SK-N-SH (cell line): ENCODE measurements at regions not wholly inside any gene's neighbourhood (a gene's known extent, or its start where the extent isn't known, plus 50 kb on each side); places are given as distances from the start of the nearest gene placed in this dataset.

Experiments used
- CTCF ChIP-seq: fragments of 200-600 bp; sonication (generic); IDR thresholded peaks from 2 replicates; pipeline ENCODE4 v1.6.1; 2017; ENCODE audit warnings: antibody characterized with exemption, mild to moderate bottlenecking, moderate library complexity
- EP300 ChIP-seq, 2 experiments: IDR thresholded peaks; 2 replicates each; pipeline versions ENCODE4 v1.4.0 to v1.6.1; 2012; ENCODE audit warnings: borderline replicate concordance in 1 of 2, low read depth in 1 of 2, low read length in 1 of 2
- POLR2AphosphoS5 ChIP-seq: IDR thresholded peaks from 2 replicates; pipeline ENCODE4 v1.6.1; 2012; ENCODE audit warnings: low read depth, low read length
- REST ChIP-seq: IDR thresholded peaks from 2 replicates; pipeline ENCODE4 v1.6.1; 2012; ENCODE audit warnings: mild to moderate bottlenecking, low read depth, low read length, moderate library complexity
- SMC3 ChIP-seq: IDR thresholded peaks from 2 replicates; pipeline ENCODE4 v1.6.1; 2012; ENCODE audit warnings: low read depth, low read length, improper control_type of control experiment
- USF2 ChIP-seq: fragments of 150-350 bp; IDR thresholded peaks from 2 replicates; pipeline ENCODE4 v1.6.1; 2017; ENCODE audit warnings: antibody characterized with exemption, low read length, low read depth, borderline replicate concordance
- YY1 ChIP-seq: IDR thresholded peaks from 2 replicates; pipeline ENCODE4 v1.4.0; 2012; ENCODE audit warnings: low read depth, mild to moderate bottlenecking

GRCh38 chr5:79849486-79850315 is 141.4 kb downstream of the MTX3 start:
- no peak for TF ChIP-seq SMC3
- TF ChIP-seq YY1, result no peak
- no peak for TF ChIP-seq CTCF
- TF ChIP-seq REST, result no peak
- TF ChIP-seq POLR2AphosphoS5, result no peak
- TF ChIP-seq EP300 (IDR thresholded peaks at IDR 0.05; ENCODE audit: borderline replicate concordance in 1 of 2, low read depth in 1 of 2, low read length in 1 of 2), result no peak
- TF ChIP-seq USF2, result no peak
